Calu3 (cell line): ENCODE measurements at regions not wholly inside any gene's neighbourhood (a gene's known extent, or its start where the extent isn't known, plus 50 kb on each side); places are given as distances from the start of the nearest gene placed in this dataset.
A peak's percentile ranks its signal among the peaks of the same experiment; 100 is the strongest.

Source experiments
- BruUV-seq: library from RNA; stranded (reverse); fragments of 400-500 nt; replicated peaks from 2 replicates; lab custom pipeline; 2021; lab: Mats Ljungman, UMichigan
- CTCF ChIA-PET: fragments of 300-600 bp; sonication (Branson Sonifier 250); formaldehyde crosslinking; loops from one replicate; lab custom pipeline; 2022; ENCODE audit warnings: antibody characterized with exemption; lab: Charles Lee
- DNase-seq: peaks from one replicate; pipeline ENCODE4 v3.0.0; 2022
- H3K27ac Mint-ChIP-seq: one replicate; pipeline ENCODE4 v1.8.0; 2022; ENCODE audit warnings: mixed read lengths; ENCODE audit not compliant: unreplicated experiment
- H3K27me3 Mint-ChIP-seq: one replicate; pipeline ENCODE4 v1.8.0; 2022; ENCODE audit warnings: mixed read lengths; ENCODE audit not compliant: unreplicated experiment
- H3K36me3 Mint-ChIP-seq: one replicate; pipeline ENCODE4 v1.8.0; 2022; ENCODE audit warnings: mild to moderate bottlenecking, moderate library complexity, mixed read lengths; ENCODE audit not compliant: insufficient read depth, unreplicated experiment
- H3K4me1 Mint-ChIP-seq: one replicate; pipeline ENCODE4 v1.8.0; 2022; ENCODE audit warnings: mild to moderate bottlenecking, low read depth, mixed read lengths; ENCODE audit not compliant: unreplicated experiment
- H3K4me3 Mint-ChIP-seq: one replicate; pipeline ENCODE4 v1.8.0; 2022; ENCODE audit warnings: mild to moderate bottlenecking, low read depth, moderate library complexity, mixed read lengths; ENCODE audit not compliant: unreplicated experiment
- H3K9me3 Mint-ChIP-seq: one replicate; pipeline ENCODE4 v1.8.0; 2022; ENCODE audit warnings: low read depth, mixed read lengths; ENCODE audit not compliant: unreplicated experiment
- intact Hi-C: fragments of 100-400 bp; cut with micrococcal nuclease; formaldehyde crosslinking; loops from one replicate; pipeline ENCODE4 v1.10.0; 2022; ENCODE audit not compliant: unreplicated experiment
- TF ChIP-seq, protein P1 (sequence below): fragments of 200-600 bp; IDR thresholded peaks from one replicate; pipeline ENCODE4 v1.8.0; 2022; ENCODE audit warnings: antibody characterized with exemption; ENCODE audit not compliant: unreplicated experiment

DNA sequence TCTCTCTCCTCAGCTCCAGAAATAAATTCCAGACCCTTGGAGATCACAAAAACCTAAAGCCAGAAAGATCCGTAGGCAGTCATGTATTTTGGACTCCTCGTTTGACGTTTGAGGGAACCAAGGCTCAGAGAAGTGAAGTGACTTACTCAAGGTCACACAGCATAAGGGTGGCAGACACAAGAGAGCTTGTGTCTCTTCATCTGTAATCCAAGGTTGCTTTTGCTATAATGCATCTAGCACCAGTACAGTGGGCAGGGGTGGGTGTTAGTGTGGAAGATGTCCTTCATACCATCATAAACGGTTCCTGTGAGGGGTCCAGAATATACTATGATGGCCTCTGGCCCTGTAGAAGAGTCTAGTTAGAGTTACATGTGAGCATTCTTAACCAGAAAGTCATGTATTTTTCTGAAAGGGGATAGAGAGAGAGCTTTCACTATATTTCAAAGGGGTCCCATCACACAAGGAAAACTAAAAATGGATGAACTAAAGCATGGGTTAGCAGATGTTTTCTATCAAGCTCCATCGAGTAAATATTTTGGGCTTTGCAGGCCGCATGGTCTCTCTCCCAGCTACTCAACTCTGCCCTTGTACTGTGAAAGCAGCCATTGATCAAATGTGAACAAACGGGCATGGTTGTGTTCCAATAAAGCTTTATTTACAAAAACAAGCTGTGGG is 144.9 kb downstream of the TOMM20 start:
- no TSS peak for BruUV-seq
- intact Hi-C loops: loop anchor here (1.0 to 5.0 kb wide), 2 partner anchors 14 to 261 kb away; no protein-coding TSS in a partner anchor
- Mint-ChIP-seq H3K27ac (peak overlapping the region; percentile 89), H3K9me3 (no peaks in the 10 kb centered on the region), H3K4me1 (peaks cover 66% of the 10 kb centered on the region), H3K27me3 (no peaks in the 10 kb centered on the region), H3K36me3 (peaks cover 25% of the 10 kb centered on the region), H3K4me3 (no peak overlapping the region)
- CTCF ChIA-PET: interaction anchor here (0.6 to 1.6 kb wide), 3 partner anchors 9 to 260 kb away, joined by 3 to 4 read pairs (median 4); no protein-coding TSS in a partner anchor
- DNase-seq: no peak
- TF ChIP-seq, protein P1, sequence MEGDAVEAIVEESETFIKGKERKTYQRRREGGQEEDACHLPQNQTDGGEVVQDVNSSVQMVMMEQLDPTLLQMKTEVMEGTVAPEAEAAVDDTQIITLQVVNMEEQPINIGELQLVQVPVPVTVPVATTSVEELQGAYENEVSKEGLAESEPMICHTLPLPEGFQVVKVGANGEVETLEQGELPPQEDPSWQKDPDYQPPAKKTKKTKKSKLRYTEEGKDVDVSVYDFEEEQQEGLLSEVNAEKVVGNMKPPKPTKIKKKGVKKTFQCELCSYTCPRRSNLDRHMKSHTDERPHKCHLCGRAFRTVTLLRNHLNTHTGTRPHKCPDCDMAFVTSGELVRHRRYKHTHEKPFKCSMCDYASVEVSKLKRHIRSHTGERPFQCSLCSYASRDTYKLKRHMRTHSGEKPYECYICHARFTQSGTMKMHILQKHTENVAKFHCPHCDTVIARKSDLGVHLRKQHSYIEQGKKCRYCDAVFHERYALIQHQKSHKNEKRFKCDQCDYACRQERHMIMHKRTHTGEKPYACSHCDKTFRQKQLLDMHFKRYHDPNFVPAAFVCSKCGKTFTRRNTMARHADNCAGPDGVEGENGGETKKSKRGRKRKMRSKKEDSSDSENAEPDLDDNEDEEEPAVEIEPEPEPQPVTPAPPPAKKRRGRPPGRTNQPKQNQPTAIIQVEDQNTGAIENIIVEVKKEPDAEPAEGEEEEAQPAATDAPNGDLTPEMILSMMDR: no peak

GRCh38 chr1:234981758-234982157 is 146.9 kb downstream of the TOMM20 start:
- Mint-ChIP-seq H3K4me1 (peaks cover 64% of the 10 kb centered on the region), H3K4me3 (no peak overlapping the region), H3K27ac (peak overlapping the region; percentile 97), H3K9me3 (no peaks in the 10 kb centered on the region), H3K27me3 (no peaks in the 10 kb centered on the region), H3K36me3 (peaks cover 30% of the 10 kb centered on the region)
- BruUV-seq: no TSS peak
- DNase-seq: no peak
- TF ChIP-seq, protein P1: no peak
- intact Hi-C loops: loop anchor here (5.0 kb wide), 1 partner anchor 259 kb away; no protein-coding TSS in a partner anchor
- CTCF ChIA-PET: interaction anchor here (1.7 kb wide), 1 partner anchor 102 kb away, joined by 4 read pairs; no protein-coding TSS in a partner anchor

DNA sequence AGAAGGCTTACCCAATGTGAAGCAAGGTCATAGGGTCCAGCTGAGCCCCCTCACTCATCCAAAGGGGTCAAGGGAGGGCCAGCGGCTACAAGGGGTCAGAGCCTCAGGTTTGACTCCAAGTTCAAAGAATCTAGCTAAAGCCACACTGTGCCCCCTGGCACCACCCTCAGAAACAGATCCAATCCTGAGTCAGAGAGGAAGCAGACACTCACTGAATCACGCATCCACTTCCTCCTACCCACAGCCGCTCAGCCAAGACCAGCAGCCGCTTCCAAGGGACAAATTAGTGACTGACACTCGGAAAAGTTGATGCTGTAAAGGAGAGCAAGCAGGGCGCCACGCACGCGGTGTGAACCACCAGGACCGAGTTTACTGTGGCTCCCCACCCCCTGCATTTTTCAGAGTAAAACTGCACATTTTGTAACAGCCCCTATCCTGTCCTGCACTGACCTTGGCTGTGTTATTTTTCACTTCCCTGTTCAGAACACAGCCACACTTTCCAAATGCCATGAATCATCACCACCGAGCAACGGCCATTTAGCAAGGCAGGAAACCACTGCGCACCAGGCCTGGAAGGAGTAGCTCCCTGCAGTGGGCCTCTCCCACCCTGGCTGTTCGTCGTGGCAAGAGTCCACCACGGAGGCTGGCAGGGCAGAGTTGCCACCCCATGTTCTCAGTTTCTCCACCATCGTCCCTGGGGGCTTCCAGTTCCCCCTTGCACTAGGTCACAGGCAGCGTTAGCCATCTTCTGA is 147.8 kb downstream of the TOMM20 start:
- Mint-ChIP-seq H3K9me3 (peaks cover under 1% of the 10 kb centered on the region), H3K36me3 (peaks cover 30% of the 10 kb centered on the region), H3K27me3 (no peaks in the 10 kb centered on the region), H3K4me1 (peaks cover 65% of the 10 kb centered on the region), H3K4me3 (peak overlapping the region; percentile 47), H3K27ac (peak overlapping the region; percentile 97)
- intact Hi-C loops: loop anchor here (5.0 kb wide), 1 partner anchor 259 kb away; no protein-coding TSS in a partner anchor
- CTCF ChIA-PET: interaction anchor here (0.5 to 1.7 kb wide), 13 partner anchors 11 to 524 kb away, joined by 3 to 10 read pairs (median 4); no protein-coding TSS in a partner anchor
- TF ChIP-seq, protein P1: no peak
- BruUV-seq: TSS peak; percentile 93
- peak; percentile 78 for DNase-seq

DNA sequence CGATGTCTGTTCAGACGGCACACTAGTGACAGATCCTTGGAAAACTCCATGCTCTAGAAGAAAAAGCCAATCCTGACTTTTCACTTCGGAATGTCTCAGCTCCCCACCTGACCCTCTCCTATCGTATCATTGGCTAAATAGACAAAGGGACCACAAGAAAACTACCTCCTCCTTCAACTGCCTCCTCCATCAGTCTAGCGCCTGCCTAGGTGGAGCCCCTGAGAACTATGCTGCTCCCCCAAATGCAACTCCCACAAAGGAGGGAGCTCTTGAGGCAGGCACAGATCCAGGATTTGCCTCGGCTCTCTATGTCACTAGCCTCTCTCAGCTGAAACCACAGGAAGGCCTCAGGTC is 148.4 kb downstream of the TOMM20 start:
- H3K36me3 Mint-ChIP-seq: peaks cover 30% of the 10 kb centered on the region
- no peak for DNase-seq
- H3K4me3 Mint-ChIP-seq: peak overlapping the region; percentile 47
- TSS peak; percentile 67 for BruUV-seq
- peaks cover 70% of the 10 kb centered on the region for H3K4me1 Mint-ChIP-seq
- intact Hi-C loops: loop anchor here (5.0 kb wide), 1 partner anchor 258 kb away; no protein-coding TSS in a partner anchor
- H3K9me3 Mint-ChIP-seq: peaks cover 2% of the 10 kb centered on the region
- CTCF ChIA-PET: interaction anchor here (0.5 to 1.7 kb wide), 12 partner anchors 10 to 525 kb away, joined by 3 to 10 read pairs (median 4); no protein-coding TSS in a partner anchor
- H3K27ac Mint-ChIP-seq: peak overlapping the region; percentile 97
- TF ChIP-seq, protein P1: no peak
- H3K27me3 Mint-ChIP-seq: no peaks in the 10 kb centered on the region
